Activated T-helper 2 cell treated with anti-CD3 and anti-CD28 coated beads, Interferon-gamma antibody, Interleukin-2, Interleukin-4, amounts not matched to agents 10 μg/mL and 5 μg/mL and 100 μg/mL, durations not matched to agents 14 hours and 24 hours and 36 hours (primary cell): ENCODE measurements at regions not wholly inside any gene's neighbourhood (a gene's known extent, or its start where the extent isn't known, plus 50 kb on each side); places are given as distances from the start of the nearest gene placed in this dataset.

ENCODE experiments used
- DNase-seq: peaks from one replicate; pipeline ENCODE4 v3.0.0; 2021; ENCODE audit warnings: low spot score
- H3K27ac Mint-ChIP-seq: one replicate; pipeline ENCODE4 v1.8.0; 2021; ENCODE audit warnings: mixed read lengths
- H3K27me3 Mint-ChIP-seq: one replicate; pipeline ENCODE4 v1.8.0; 2021; ENCODE audit warnings: low read depth, mixed read lengths
- H3K36me3 Mint-ChIP-seq: one replicate; pipeline ENCODE4 v1.8.0; 2021; ENCODE audit warnings: low read depth, mixed read lengths
- H3K4me1 Mint-ChIP-seq: one replicate; pipeline ENCODE4 v1.8.0; 2021; ENCODE audit warnings: low read depth, mixed read lengths
- H3K4me3 Mint-ChIP-seq: one replicate; pipeline ENCODE4 v1.8.0; 2021; ENCODE audit warnings: low read depth, mild to moderate bottlenecking, moderate library complexity, mixed read lengths
- H3K9me3 Mint-ChIP-seq: one replicate; pipeline ENCODE4 v1.8.0; 2021; ENCODE audit warnings: mixed read lengths
- intact Hi-C: fragments of 100-400 bp; cut with micrococcal nuclease; formaldehyde crosslinking; loops from one replicate; pipeline ENCODE4 v1.15.1; 2023

GRCh38 chr4:56235011-56235410 lies 152.3 kb downstream of the AASDH start:
- DNase-seq: no peak
- H3K4me1 Mint-ChIP-seq: peaks cover 2% of the 10 kb centered on the region
- H3K27ac Mint-ChIP-seq: no peak overlapping the region
- H3K9me3 Mint-ChIP-seq: no peaks in the 10 kb centered on the region
- H3K36me3 Mint-ChIP-seq: no peaks in the 10 kb centered on the region
- intact Hi-C loops: no loop called here
- H3K27me3 Mint-ChIP-seq: peaks cover 7% of the 10 kb centered on the region
- no peak overlapping the region for H3K4me3 Mint-ChIP-seq

GRCh38 chr4:56234098-56234497 lies 153.2 kb downstream of the AASDH start:
- Mint-ChIP-seq H3K27me3 (peaks cover 7% of the 10 kb centered on the region), H3K27ac (no peak overlapping the region), H3K4me3 (no peak overlapping the region), H3K9me3 (no peaks in the 10 kb centered on the region), H3K4me1 (peaks cover 4% of the 10 kb centered on the region), H3K36me3 (no peaks in the 10 kb centered on the region)
- no peak for DNase-seq
- intact Hi-C loops: no loop called here

GRCh38 chr4:56231410-56231809 lies 155.9 kb downstream of the AASDH start:
- H3K36me3 Mint-ChIP-seq: no peaks in the 10 kb centered on the region
- peaks cover 8% of the 10 kb centered on the region for H3K27me3 Mint-ChIP-seq
- H3K4me3 Mint-ChIP-seq: no peak overlapping the region

GRCh38 chr4:56229947-56230346 lies 157.3 kb downstream of the AASDH start:
- Mint-ChIP-seq H3K4me3 (no peak overlapping the region), H3K36me3 (no peaks in the 10 kb centered on the region)
- no peak for DNase-seq

More at GRCh38 chr4:56231410-56231809, 155.9 kb downstream of the AASDH start:
- no peaks in the 10 kb centered on the region for H3K9me3 Mint-ChIP-seq
- intact Hi-C loops: no loop called here
- H3K4me1 Mint-ChIP-seq: peaks cover 4% of the 10 kb centered on the region
- DNase-seq: no peak
- no peak overlapping the region for H3K27ac Mint-ChIP-seq

GRCh38 chr4:56227301-56227835 lies 159.9 kb downstream of the AASDH start:
- no peaks in the 10 kb centered on the region for H3K36me3 Mint-ChIP-seq
- H3K4me1 Mint-ChIP-seq: peaks cover 4% of the 10 kb centered on the region
- no peak overlapping the region for H3K27ac Mint-ChIP-seq
- intact Hi-C loops: no loop called here
- DNase-seq: no peak
- H3K27me3 Mint-ChIP-seq: peaks cover 4% of the 10 kb centered on the region
- H3K9me3 Mint-ChIP-seq: no peaks in the 10 kb centered on the region
- no peak overlapping the region for H3K4me3 Mint-ChIP-seq

More at GRCh38 chr4:56229947-56230346, 157.3 kb downstream of the AASDH start:
- H3K4me1 Mint-ChIP-seq: peaks cover 4% of the 10 kb centered on the region
- no peaks in the 10 kb centered on the region for H3K9me3 Mint-ChIP-seq
- H3K27me3 Mint-ChIP-seq: peaks cover 5% of the 10 kb centered on the region
- intact Hi-C loops: no loop called here
- no peak overlapping the region for H3K27ac Mint-ChIP-seq

GRCh38 chr4:56226579-56226978 lies 160.7 kb downstream of the AASDH start:
- intact Hi-C loops: no loop called here
- Mint-ChIP-seq H3K36me3 (no peaks in the 10 kb centered on the region), H3K9me3 (no peaks in the 10 kb centered on the region), H3K27me3 (peaks cover 2% of the 10 kb centered on the region), H3K4me3 (no peak overlapping the region), H3K27ac (no peak overlapping the region), H3K4me1 (peaks cover 4% of the 10 kb centered on the region)
- DNase-seq: no peak

- no peaks in the 10 kb centered on the region for H3K4me1 Mint-ChIP-seq
- DNase-seq: no peak
- H3K9me3 Mint-ChIP-seq: no peaks in the 10 kb centered on the region
- no peak overlapping the region for H3K4me3 Mint-ChIP-seq
- intact Hi-C loops: no loop called here
- no peaks in the 10 kb centered on the region for H3K36me3 Mint-ChIP-seq
- peaks cover 2% of the 10 kb centered on the region for H3K27me3 Mint-ChIP-seq
- H3K27ac Mint-ChIP-seq: no peak overlapping the region
Observed at GRCh38 chr4:56224641-56225040, 162.7 kb downstream of the AASDH start.

GRCh38 chr4:56222514-56222913 lies 164.8 kb downstream of the AASDH start:
- no peaks in the 10 kb centered on the region for H3K36me3 Mint-ChIP-seq
- intact Hi-C loops: no loop called here
- no peak overlapping the region for H3K27ac Mint-ChIP-seq
- no peak for DNase-seq
- no peak overlapping the region for H3K4me3 Mint-ChIP-seq
- no peaks in the 10 kb centered on the region for H3K27me3 Mint-ChIP-seq
- no peaks in the 10 kb centered on the region for H3K9me3 Mint-ChIP-seq
- no peaks in the 10 kb centered on the region for H3K4me1 Mint-ChIP-seq

GRCh38 chr4:56220261-56220660 lies 167.0 kb downstream of the AASDH start:
- intact Hi-C loops: no loop called here
- no peaks in the 10 kb centered on the region for H3K36me3 Mint-ChIP-seq
- DNase-seq: no peak
- no peaks in the 10 kb centered on the region for H3K27me3 Mint-ChIP-seq
- no peaks in the 10 kb centered on the region for H3K4me1 Mint-ChIP-seq
- H3K9me3 Mint-ChIP-seq: no peaks in the 10 kb centered on the region
- H3K4me3 Mint-ChIP-seq: no peak overlapping the region
- no peak overlapping the region for H3K27ac Mint-ChIP-seq

GRCh38 chr4:56219447-56219846 lies 167.8 kb downstream of the AASDH start:
- Mint-ChIP-seq H3K4me3 (no peak overlapping the region), H3K27me3 (no peaks in the 10 kb centered on the region), H3K9me3 (no peaks in the 10 kb centered on the region), H3K36me3 (no peaks in the 10 kb centered on the region), H3K27ac (no peak overlapping the region), H3K4me1 (no peaks in the 10 kb centered on the region)
- no peak for DNase-seq
- intact Hi-C loops: no loop called here

- Mint-ChIP-seq H3K4me3 (no peak overlapping the region), H3K27me3 (no peaks in the 10 kb centered on the region), H3K4me1 (no peaks in the 10 kb centered on the region), H3K9me3 (no peaks in the 10 kb centered on the region), H3K36me3 (no peaks in the 10 kb centered on the region), H3K27ac (no peak overlapping the region)
- intact Hi-C loops: no loop called here
- no peak for DNase-seq
Observed at GRCh38 chr4:56218230-56218895, 168.9 kb downstream of the AASDH start.

GRCh38 chr4:56217343-56217890 lies 169.9 kb downstream of the AASDH start:
- Mint-ChIP-seq H3K27me3 (no peaks in the 10 kb centered on the region), H3K36me3 (no peaks in the 10 kb centered on the region), H3K4me3 (no peak overlapping the region), H3K9me3 (peaks cover 2% of the 10 kb centered on the region), H3K4me1 (no peaks in the 10 kb centered on the region), H3K27ac (no peak overlapping the region)
- no peak for DNase-seq
- intact Hi-C loops: no loop called here

- intact Hi-C loops: no loop called here
- peaks cover 14% of the 10 kb centered on the region for H3K9me3 Mint-ChIP-seq
- H3K36me3 Mint-ChIP-seq: no peaks in the 10 kb centered on the region
Observed at GRCh38 chr4:56215901-56216300, 171.4 kb downstream of the AASDH start.

More at GRCh38 chr4:56215901-56216300, 171.4 kb downstream of the AASDH start:
- no peak for DNase-seq
- no peaks in the 10 kb centered on the region for H3K4me1 Mint-ChIP-seq
- H3K27ac Mint-ChIP-seq: no peak overlapping the region
- no peaks in the 10 kb centered on the region for H3K27me3 Mint-ChIP-seq
- H3K4me3 Mint-ChIP-seq: no peak overlapping the region
